Stromal cell of bone marrow (primary cell): ENCODE measurements at regions not wholly inside any gene's neighbourhood (a gene's known extent, or its start where the extent isn't known, plus 50 kb on each side); places are given as distances from the start of the nearest gene placed in this dataset.

Experiments used
- DNase-seq: peaks from one replicate; pipeline ENCODE4 v3.0.0-alpha.2; 2012; ENCODE audit warnings: low read depth

GRCh38 chr7:21364801-21365271, 63.0 kb upstream of the SP4 start:
- DNase-seq: no peak

GRCh38 chr7:21365866-21366624, 61.8 kb upstream of the SP4 start:
- DNase-seq: no peak

- DNase-seq: no peak
Observed at GRCh38 chr7:21367081-21367480, 60.8 kb upstream of the SP4 start.

GRCh38 chr7:21367537-21367936, 60.3 kb upstream of the SP4 start:
- no peak for DNase-seq

- DNase-seq: no peak
Observed at GRCh38 chr7:21368317-21368716, 59.6 kb upstream of the SP4 start.

GRCh38 chr7:21370283-21370982, 57.5 kb upstream of the SP4 start:
- no peak for DNase-seq

GRCh38 chr7:21371360-21371759, 56.5 kb upstream of the SP4 start:
- no peak for DNase-seq

GRCh38 chr7:21373031-21373430, 54.9 kb upstream of the SP4 start:
- DNase-seq: no peak

GRCh38 chr7:21374134-21374533, 53.7 kb upstream of the SP4 start:
- no peak for DNase-seq

GRCh38 chr7:21377545-21377944, 50.3 kb upstream of the SP4 start:
- DNase-seq: no peak
